Epithelial cell of proximal tubule (primary cell): ENCODE measurements at regions not wholly inside any gene's neighbourhood (a gene's known extent, or its start where the extent isn't known, plus 50 kb on each side); places are given as distances from the start of the nearest gene placed in this dataset.

ENCODE experiments used
- DNase-seq: peaks from one replicate; pipeline ENCODE4 v3.0.0-alpha.2; 2011; ENCODE audit warnings: low read depth
- H3K4me3 ChIP-seq: 2 replicates; pipeline ENCODE4 v1.5.1; 2011; ENCODE audit warnings: low read depth, mild to moderate bottlenecking, low read length
- CTCF ChIP-seq: conservative IDR thresholded peaks from 2 replicates; pipeline ENCODE4 v1.5.1; 2012; ENCODE audit warnings: low read depth, mild to moderate bottlenecking, low read length

- no peak for DNase-seq
- no peak for TF ChIP-seq CTCF
- no peak overlapping the region for H3K4me3 ChIP-seq
Observed at GRCh38 chr4:60743654-60744053, 456.5 kb upstream of the ADGRL3 start.

- TF ChIP-seq CTCF = no peak
- no peak for DNase-seq
- H3K4me3 ChIP-seq = no peak overlapping the region
Observed at GRCh38 chr4:60744767-60745166, 455.4 kb upstream of the ADGRL3 start.

GRCh38 chr4:60745800-60746571 is 454.1 kb upstream of the ADGRL3 start:
- no peak for DNase-seq
- no peak for TF ChIP-seq CTCF
- no peak overlapping the region for H3K4me3 ChIP-seq

- TF ChIP-seq CTCF = no peak
- no peak for DNase-seq
- no peak overlapping the region for H3K4me3 ChIP-seq
Observed at GRCh38 chr4:60750962-60751361, 449.2 kb upstream of the ADGRL3 start.

GRCh38 chr4:60757986-60758680 is 442.0 kb upstream of the ADGRL3 start:
- no peak for DNase-seq
- no peak overlapping the region for H3K4me3 ChIP-seq
- no peak for TF ChIP-seq CTCF

GRCh38 chr4:60759518-60760245 is 440.4 kb upstream of the ADGRL3 start:
- no peak for DNase-seq
- peak; percentile 11 for TF ChIP-seq CTCF
- no peak overlapping the region for H3K4me3 ChIP-seq
